Astrocyte of the spinal cord (primary cell): ENCODE measurements at regions not wholly inside any gene's neighbourhood (a gene's known extent, or its start where the extent isn't known, plus 50 kb on each side); places are given as distances from the start of the nearest gene placed in this dataset.

Source experiments
- DNase-seq: peaks from one replicate; pipeline ENCODE4 v3.0.0; 2011; ENCODE audit warnings: low read depth, low spot score
- H3K4me3 ChIP-seq: 2 replicates; pipeline ENCODE4 v1.5.1; 2011; ENCODE audit warnings: low read depth, mild to moderate bottlenecking, low read length, moderate library complexity
- CTCF ChIP-seq: IDR thresholded peaks from 2 replicates; pipeline ENCODE4 v1.5.1; 2012; ENCODE audit warnings: low read depth, mild to moderate bottlenecking, low read length, inconsistent platforms
- in situ Hi-C: cut with HindIII; loops from 2 replicates; pipeline ENCODE4 v1.10.0; 2017; ENCODE audit warnings: low sequenced_read_pairs

GRCh38 chr4:111535792-111536191 lies 609.5 kb upstream of the FAM241A start:
- DNase-seq, result no peak
- TF ChIP-seq CTCF, result no peak
- in situ Hi-C loops, result no loop called here
- no peak overlapping the region for H3K4me3 ChIP-seq

- H3K4me3 ChIP-seq, result no peak overlapping the region
- in situ Hi-C loops, result no loop called here
- TF ChIP-seq CTCF, result no peak
- DNase-seq, result no peak
These were observed 608.1 kb upstream of the FAM241A start for GRCh38 chr4:111537165-111537564.

GRCh38 chr4:111537871-111538270 lies 607.4 kb upstream of the FAM241A start:
- H3K4me3 ChIP-seq, result no peak overlapping the region
- DNase-seq, result peak; percentile 28
- in situ Hi-C loops, result no loop called here
- TF ChIP-seq CTCF, result no peak

- no peak for TF ChIP-seq CTCF
- DNase-seq, result no peak
- no peak overlapping the region for H3K4me3 ChIP-seq
- in situ Hi-C loops, result no loop called here
These were observed 604.6 kb upstream of the FAM241A start for GRCh38 chr4:111540671-111541070.

- no peak for TF ChIP-seq CTCF
- in situ Hi-C loops, result no loop called here
- H3K4me3 ChIP-seq, result no peak overlapping the region
- DNase-seq, result no peak
These were observed 603.2 kb upstream of the FAM241A start for GRCh38 chr4:111542056-111542455.

GRCh38 chr4:111546881-111547280 lies 598.4 kb upstream of the FAM241A start:
- no peak overlapping the region for H3K4me3 ChIP-seq
- in situ Hi-C loops, result no loop called here
- TF ChIP-seq CTCF, result no peak
- no peak for DNase-seq

- TF ChIP-seq CTCF, result no peak
- in situ Hi-C loops, result no loop called here
- peak; percentile 16 for DNase-seq
- H3K4me3 ChIP-seq, result no peak overlapping the region
These were observed 589.0 kb upstream of the FAM241A start for GRCh38 chr4:111556141-111556781.
